Neural crest cell (in vitro differentiated cells): ENCODE measurements at regions not wholly inside any gene's neighbourhood (a gene's known extent, or its start where the extent isn't known, plus 50 kb on each side); places are given as distances from the start of the nearest gene placed in this dataset.

Experiments
- DNase-seq: peaks from one replicate; pipeline ENCODE4 v3.0.0; 2021; ENCODE audit warnings: low read depth, mixed read lengths, low spot score
- H3K27ac Mint-ChIP-seq: one replicate; pipeline ENCODE4 v1.8.0; 2021; ENCODE audit warnings: mild to moderate bottlenecking, mixed read lengths; ENCODE audit not compliant: unreplicated experiment
- H3K27me3 Mint-ChIP-seq: 2 replicates; pipeline ENCODE4 v1.8.0; 2021; ENCODE audit warnings: low read depth, mild to moderate bottlenecking, mixed read lengths
- H3K36me3 Mint-ChIP-seq: 2 replicates; pipeline ENCODE4 v1.8.0; 2021; ENCODE audit warnings: low read depth, mild to moderate bottlenecking, mixed read lengths
- H3K4me1 Mint-ChIP-seq: 2 replicates; pipeline ENCODE4 v1.8.0; 2021; ENCODE audit warnings: mixed read lengths
- H3K4me3 Mint-ChIP-seq: one replicate; pipeline ENCODE4 v1.8.0; 2021; ENCODE audit warnings: mild to moderate bottlenecking, mixed read lengths
- H3K9me3 Mint-ChIP-seq: 2 replicates; pipeline ENCODE4 v1.8.0; 2021; ENCODE audit warnings: mixed read lengths
- CTCF ChIP-seq: fragments of 200-600 bp; sonication (generic); conservative IDR thresholded peaks from 2 replicates; pipeline ENCODE4 v1.5.0; 2021; ENCODE audit warnings: antibody characterized with exemption, mild to moderate bottlenecking

GRCh38 chr2:8550937-8551621 is 130.8 kb upstream of the ID2 start:
- Mint-ChIP-seq H3K9me3 (peaks cover 3% of the 10 kb centered on the region), H3K36me3 (peaks cover 3% of the 10 kb centered on the region), H3K27ac (no peak overlapping the region), H3K4me1 (peaks cover 22% of the 10 kb centered on the region), H3K4me3 (no peak overlapping the region), H3K27me3 (no peaks in the 10 kb centered on the region)
- DNase-seq: no peak
- TF ChIP-seq CTCF: no peak

GRCh38 chr2:8551622-8552074 is 130.2 kb upstream of the ID2 start:
- H3K36me3 Mint-ChIP-seq: peaks cover 3% of the 10 kb centered on the region
- DNase-seq: no peak
- no peak overlapping the region for H3K4me3 Mint-ChIP-seq
- H3K27ac Mint-ChIP-seq: peak overlapping the region; percentile 81
- H3K9me3 Mint-ChIP-seq: peaks cover 6% of the 10 kb centered on the region
- H3K4me1 Mint-ChIP-seq: peaks cover 18% of the 10 kb centered on the region
- no peak for TF ChIP-seq CTCF
- H3K27me3 Mint-ChIP-seq: no peaks in the 10 kb centered on the region

- peaks cover 3% of the 10 kb centered on the region for H3K36me3 Mint-ChIP-seq
- TF ChIP-seq CTCF: no peak
- H3K4me1 Mint-ChIP-seq: peaks cover 11% of the 10 kb centered on the region
- peaks cover 9% of the 10 kb centered on the region for H3K9me3 Mint-ChIP-seq
- H3K4me3 Mint-ChIP-seq: no peak overlapping the region
- no peak for DNase-seq
- H3K27me3 Mint-ChIP-seq: no peaks in the 10 kb centered on the region
- H3K27ac Mint-ChIP-seq: no peak overlapping the region
Observed at GRCh38 chr2:8552293-8552801, 129.5 kb upstream of the ID2 start.

GRCh38 chr2:8553643-8554042 is 128.2 kb upstream of the ID2 start:
- DNase-seq: no peak
- Mint-ChIP-seq H3K27me3 (no peaks in the 10 kb centered on the region), H3K4me3 (no peak overlapping the region), H3K36me3 (peaks cover 4% of the 10 kb centered on the region), H3K9me3 (peaks cover 11% of the 10 kb centered on the region), H3K4me1 (peaks cover 10% of the 10 kb centered on the region), H3K27ac (no peak overlapping the region)
- no peak for TF ChIP-seq CTCF

- DNase-seq: no peak
- peaks cover 10% of the 10 kb centered on the region for H3K4me1 Mint-ChIP-seq
- H3K4me3 Mint-ChIP-seq: no peak overlapping the region
- TF ChIP-seq CTCF: no peak
- no peaks in the 10 kb centered on the region for H3K27me3 Mint-ChIP-seq
- no peak overlapping the region for H3K27ac Mint-ChIP-seq
- H3K9me3 Mint-ChIP-seq: peaks cover 14% of the 10 kb centered on the region
- H3K36me3 Mint-ChIP-seq: peaks cover 6% of the 10 kb centered on the region
Observed at GRCh38 chr2:8554296-8554806, 127.5 kb upstream of the ID2 start.
